ENCODE measurements at regions not wholly inside any gene's neighbourhood (a gene's known extent, or its start where the extent isn't known, plus 50 kb on each side); places are given as distances from the start of the nearest gene placed in this dataset.

DNA sequence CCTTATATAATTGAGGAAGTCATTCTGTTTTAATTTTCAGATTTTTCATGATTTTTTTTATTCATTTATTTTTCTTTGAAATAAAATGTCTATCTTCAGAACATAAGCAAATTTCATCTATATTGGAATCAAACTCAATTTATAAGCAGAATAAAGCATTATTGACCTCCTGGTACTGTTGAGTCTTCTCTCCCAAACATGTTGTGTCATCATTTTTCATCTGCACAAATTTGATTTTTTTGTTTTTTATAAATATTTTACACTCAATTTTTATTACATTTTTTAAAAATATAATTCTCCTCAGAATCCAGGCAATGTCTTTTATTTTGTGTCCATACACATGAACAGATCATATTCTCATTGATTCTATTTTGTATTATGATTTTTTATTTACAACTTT lies 2363.9 kb downstream of the TP53TG3F start:
- no peak overlapping the region for H3K27ac ChIP-seq
- H3K36me3 ChIP-seq (replicated peaks in 1 of 2): no peaks in the 10 kb centered on the region
- H3K4me1 ChIP-seq (replicated peaks in 1 of 2): no peaks in the 10 kb centered on the region
- no peaks in the 10 kb centered on the region for H3K27me3 ChIP-seq
- H3K4me3 ChIP-seq: no peak overlapping the region
- no peak for DNase-seq
- intact Hi-C loops (cut with DNase I): no loop called here
- TF ChIP-seq, protein P1, sequence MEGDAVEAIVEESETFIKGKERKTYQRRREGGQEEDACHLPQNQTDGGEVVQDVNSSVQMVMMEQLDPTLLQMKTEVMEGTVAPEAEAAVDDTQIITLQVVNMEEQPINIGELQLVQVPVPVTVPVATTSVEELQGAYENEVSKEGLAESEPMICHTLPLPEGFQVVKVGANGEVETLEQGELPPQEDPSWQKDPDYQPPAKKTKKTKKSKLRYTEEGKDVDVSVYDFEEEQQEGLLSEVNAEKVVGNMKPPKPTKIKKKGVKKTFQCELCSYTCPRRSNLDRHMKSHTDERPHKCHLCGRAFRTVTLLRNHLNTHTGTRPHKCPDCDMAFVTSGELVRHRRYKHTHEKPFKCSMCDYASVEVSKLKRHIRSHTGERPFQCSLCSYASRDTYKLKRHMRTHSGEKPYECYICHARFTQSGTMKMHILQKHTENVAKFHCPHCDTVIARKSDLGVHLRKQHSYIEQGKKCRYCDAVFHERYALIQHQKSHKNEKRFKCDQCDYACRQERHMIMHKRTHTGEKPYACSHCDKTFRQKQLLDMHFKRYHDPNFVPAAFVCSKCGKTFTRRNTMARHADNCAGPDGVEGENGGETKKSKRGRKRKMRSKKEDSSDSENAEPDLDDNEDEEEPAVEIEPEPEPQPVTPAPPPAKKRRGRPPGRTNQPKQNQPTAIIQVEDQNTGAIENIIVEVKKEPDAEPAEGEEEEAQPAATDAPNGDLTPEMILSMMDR (IDR thresholded peaks at IDR 0.05): no peak
- no peak for TF ChIP-seq POLR2A (IDR thresholded peaks at IDR 0.05)
- H3K9me3 ChIP-seq (replicated peaks in 1 of 3): no peaks in the 10 kb centered on the region

GRCh38 chr16:35841632-35842031 lies 2382.2 kb downstream of the TP53TG3F start:
- intact Hi-C loops (cut with DNase I): no loop called here
- no peak overlapping the region for H3K27ac ChIP-seq

DNA sequence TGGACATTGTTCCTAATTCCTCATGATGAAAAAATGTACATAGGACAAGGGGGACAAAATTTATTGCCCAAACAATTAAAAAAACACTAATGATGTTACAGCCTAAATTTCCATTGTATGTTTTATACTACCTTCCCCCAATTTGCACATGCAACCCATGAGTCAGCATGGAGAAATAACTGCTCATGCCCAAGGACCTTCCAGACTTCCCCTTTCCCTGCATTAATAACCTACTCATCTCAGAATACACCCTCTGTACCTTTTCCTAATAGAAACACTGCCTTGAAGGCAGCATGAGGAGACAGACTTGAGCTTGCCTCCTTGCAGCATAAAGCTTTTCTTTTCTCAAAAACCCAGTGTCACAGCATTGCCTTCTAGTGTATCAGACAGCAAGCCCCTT lies 2402.8 kb downstream of the TP53TG3F start:
- intact Hi-C loops (cut with DNase I): no loop called here
- TF ChIP-seq, protein P1 (IDR thresholded peaks at IDR 0.05): no peak
- TF ChIP-seq POLR2A (IDR thresholded peaks at IDR 0.05): no peak

More at GRCh38 chr16:35841632-35842031, 2382.2 kb downstream of the TP53TG3F start:
- WGBS, 4 donors: 18 to 23% (median 23%) methylated on average over 3 of the region's 3 CpGs
- TF ChIP-seq, protein P1 (IDR thresholded peaks at IDR 0.05): no peak
- TF ChIP-seq POLR2A (IDR thresholded peaks at IDR 0.05): no peak
- no peaks in the 10 kb centered on the region for H3K4me1 ChIP-seq (replicated peaks in 1 of 2)
- no peak for DNase-seq
- H3K4me3 ChIP-seq: no peak overlapping the region
- H3K9me3 ChIP-seq (replicated peaks in 1 of 3): no peaks in the 10 kb centered on the region
- H3K36me3 ChIP-seq (replicated peaks in 1 of 2): no peaks in the 10 kb centered on the region
- H3K27me3 ChIP-seq: no peaks in the 10 kb centered on the region

DNA sequence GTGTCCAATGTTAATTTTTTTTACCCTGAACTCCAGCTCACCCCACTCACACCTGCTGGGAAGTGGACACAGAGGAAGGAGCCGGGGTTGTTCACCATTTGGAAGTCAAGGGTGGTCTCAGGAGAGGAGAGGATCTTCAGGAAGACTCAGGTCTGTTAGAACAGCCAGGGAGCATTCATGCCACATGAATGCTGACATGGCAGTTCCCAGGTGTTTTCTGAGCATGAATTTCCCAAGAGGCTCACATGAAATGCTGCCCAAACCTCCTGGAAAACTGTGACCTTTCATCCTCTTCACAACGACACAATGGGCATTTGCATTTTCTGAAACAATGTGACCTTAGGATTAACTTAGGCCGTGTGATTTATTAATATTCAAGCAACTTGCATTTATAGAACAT lies 2409.2 kb downstream of the TP53TG3F start:
- H3K27me3 ChIP-seq: no peaks in the 10 kb centered on the region
- no peaks in the 10 kb centered on the region for H3K9me3 ChIP-seq (replicated peaks in 1 of 3)
- TF ChIP-seq, protein P1 (IDR thresholded peaks at IDR 0.05): no peak
- no peak for TF ChIP-seq POLR2A (IDR thresholded peaks at IDR 0.05)
- intact Hi-C loops (cut with DNase I): no loop called here
- no peak for DNase-seq
- WGBS, 4 donors: 33 to 53% (median 41%) methylated on average over 3 of the region's 3 CpGs
- H3K4me1 ChIP-seq (replicated peaks in 1 of 2): no peaks in the 10 kb centered on the region
- no peak overlapping the region for H3K4me3 ChIP-seq
- no peaks in the 10 kb centered on the region for H3K36me3 ChIP-seq (replicated peaks in 1 of 2)
- H3K27ac ChIP-seq: no peak overlapping the region

More for the DNA sequence above, 2402.8 kb downstream of the TP53TG3F start:
- Histone ChIP-seq H3K4me1 (replicated peaks in 1 of 2) (no peaks in the 10 kb centered on the region), H3K27me3 (no peaks in the 10 kb centered on the region), H3K36me3 (replicated peaks in 1 of 2) (no peaks in the 10 kb centered on the region), H3K9me3 (replicated peaks in 1 of 3) (no peaks in the 10 kb centered on the region), H3K4me3 (no peak overlapping the region), H3K27ac (no peak overlapping the region)
- DNase-seq: no peak

Measured in adrenal gland (tissue), 9 donors.